DND-41 (cell line): ENCODE measurements at regions not wholly inside any gene's neighbourhood (a gene's known extent, or its start where the extent isn't known, plus 50 kb on each side); places are given as distances from the start of the nearest gene placed in this dataset.

Experiments used
- EZH2 ChIP-seq: IDR thresholded peaks from 3 replicates; pipeline ENCODE4 v1.6.1; 2012; ENCODE audit warnings: borderline replicate concordance, low read depth, mild to moderate bottlenecking, moderate library complexity, low read length, inconsistent platforms; ENCODE audit not compliant: severe bottlenecking
- TF ChIP-seq, protein P1 (sequence below): IDR thresholded peaks from 2 replicates; pipeline ENCODE4 v1.5.1; 2012; ENCODE audit warnings: borderline replicate concordance, low read length, moderate library complexity, mild to moderate bottlenecking; ENCODE audit not compliant: poor library complexity, severe bottlenecking; ENCODE audit errors: extremely low read depth

DNA sequence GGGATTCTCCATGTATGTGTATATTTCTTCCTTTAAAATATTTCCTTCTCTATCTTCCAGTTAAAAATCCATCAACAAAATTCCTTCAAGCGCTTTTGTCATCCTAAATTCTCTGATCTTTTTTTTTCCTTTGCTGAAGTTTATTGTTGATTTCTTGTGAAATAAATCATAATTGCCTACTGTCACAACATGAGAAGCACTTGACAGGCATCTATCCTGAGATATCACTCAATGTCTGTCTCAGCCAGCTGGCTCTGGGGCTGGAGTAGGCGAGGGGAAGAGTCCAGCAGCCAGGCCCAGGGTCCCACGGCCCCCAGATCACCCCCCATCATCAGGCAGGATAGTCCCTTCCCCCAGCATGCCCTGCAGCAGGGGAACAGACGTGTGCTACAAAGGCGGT, 109.0 kb upstream of the TLE3 start:
- TF ChIP-seq, protein P1, sequence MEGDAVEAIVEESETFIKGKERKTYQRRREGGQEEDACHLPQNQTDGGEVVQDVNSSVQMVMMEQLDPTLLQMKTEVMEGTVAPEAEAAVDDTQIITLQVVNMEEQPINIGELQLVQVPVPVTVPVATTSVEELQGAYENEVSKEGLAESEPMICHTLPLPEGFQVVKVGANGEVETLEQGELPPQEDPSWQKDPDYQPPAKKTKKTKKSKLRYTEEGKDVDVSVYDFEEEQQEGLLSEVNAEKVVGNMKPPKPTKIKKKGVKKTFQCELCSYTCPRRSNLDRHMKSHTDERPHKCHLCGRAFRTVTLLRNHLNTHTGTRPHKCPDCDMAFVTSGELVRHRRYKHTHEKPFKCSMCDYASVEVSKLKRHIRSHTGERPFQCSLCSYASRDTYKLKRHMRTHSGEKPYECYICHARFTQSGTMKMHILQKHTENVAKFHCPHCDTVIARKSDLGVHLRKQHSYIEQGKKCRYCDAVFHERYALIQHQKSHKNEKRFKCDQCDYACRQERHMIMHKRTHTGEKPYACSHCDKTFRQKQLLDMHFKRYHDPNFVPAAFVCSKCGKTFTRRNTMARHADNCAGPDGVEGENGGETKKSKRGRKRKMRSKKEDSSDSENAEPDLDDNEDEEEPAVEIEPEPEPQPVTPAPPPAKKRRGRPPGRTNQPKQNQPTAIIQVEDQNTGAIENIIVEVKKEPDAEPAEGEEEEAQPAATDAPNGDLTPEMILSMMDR = no peak
- TF ChIP-seq EZH2 = no peak
